GM12878 (cell line): ENCODE measurements at regions not wholly inside any gene's neighbourhood (a gene's known extent, or its start where the extent isn't known, plus 50 kb on each side); places are given as distances from the start of the nearest gene placed in this dataset.

ENCODE experiments used
- ATAC-seq: fragments of 200-7000 bp; cut with Tn5 transposase; 3 replicates; pipeline ENCODE4 v1.9.1; 2020; ENCODE audit warnings: mild to moderate bottlenecking, moderate library complexity
- BruUV-seq: library from RNA; stranded (reverse); fragments of 400-500 nt; replicated peaks from 2 replicates; lab custom pipeline; 2021; lab: Mats Ljungman, UMichigan
- CTCF ChIA-PET: fragments of 300-600 bp; sonication (Branson Sonifier 250); formaldehyde crosslinking; extraction: SDS; loops from one replicate; lab custom pipeline; 2021; ENCODE audit warnings: inconsistent platforms; lab: Yijun Ruan, JAX
- POLR2A ChIA-PET: fragments of 350-600 bp; formaldehyde crosslinking; extraction: SDS; loops from one replicate; lab custom pipeline; 2021; ENCODE audit warnings: inconsistent platforms; lab: Charles Lee
- RAD21 ChIA-PET: fragments of 300-600 bp; sonication (Branson Sonifier 250); formaldehyde crosslinking; loops from one replicate; lab custom pipeline; 2023; ENCODE audit warnings: antibody characterized with exemption; ENCODE audit not compliant: unreplicated experiment; lab: Charles Lee
- SMC1A ChIA-PET: fragments of 300-600 bp; sonication (Branson Sonifier 250); formaldehyde crosslinking; loops from one replicate; lab custom pipeline; 2023; ENCODE audit not compliant: unreplicated experiment, uncharacterized antibody; lab: Charles Lee
- DNase-seq: peaks from one replicate; pipeline ENCODE4 v3.0.0-alpha.2; 2011; ENCODE audit warnings: low read depth, low spot score
- FAIRE-seq: peaks from 3 replicates; lab custom pipeline; 2011; peaks lifted over from hg19 to GRCh38; lab: Jason Lieb, UNC
- H2AFZ ChIP-seq: 2 replicates; pipeline ENCODE4 v1.6.0; 2011; ENCODE audit warnings: low read depth, low read length, control low read depth; ENCODE audit not compliant: control insufficient read depth
- H3K27ac ChIP-seq: 2 replicates; pipeline ENCODE4 v1.5.1; 2011; ENCODE audit warnings: control low read depth; ENCODE audit not compliant: control insufficient read depth, insufficient read depth
- H3K27me3 ChIP-seq, 2 experiments: replicated peaks in 1 of 2; 2 replicates each; pipeline versions ENCODE4 v1.6.0 to v1.6.1; 2011; ENCODE audit warnings: low read length in 1 of 2; ENCODE audit not compliant: control insufficient read depth in 2 of 2, insufficient read depth in 2 of 2
- H3K36me3 ChIP-seq, 2 experiments: 2 replicates each; pipeline ENCODE4 v1.5.1; 2011; ENCODE audit warnings: low read length in 1 of 2; ENCODE audit not compliant: control insufficient read depth in 2 of 2, insufficient read depth in 2 of 2
- H3K4me1 ChIP-seq: 2 replicates; pipeline ENCODE4 v1.6.1; 2011; ENCODE audit warnings: mild to moderate bottlenecking, low read length, moderate library complexity, mixed read lengths; ENCODE audit not compliant: control insufficient read depth, insufficient read depth
- H3K4me2 ChIP-seq: 2 replicates; pipeline ENCODE4 v1.6.0; 2011; ENCODE audit warnings: control low read depth; ENCODE audit not compliant: control insufficient read depth, insufficient read depth
- H3K4me3 ChIP-seq: fragments of 200-600 bp; sonication (generic); 2 replicates; pipeline ENCODE4 v1.5.1; 2016
- H3K79me2 ChIP-seq: 2 replicates; pipeline ENCODE4 v1.6.0; 2011; ENCODE audit warnings: low read length; ENCODE audit not compliant: control insufficient read depth, insufficient read depth
- H3K9ac ChIP-seq: 2 replicates; pipeline ENCODE4 v1.8.0; 2011; ENCODE audit warnings: low read length, control low read depth, mixed read lengths; ENCODE audit not compliant: control insufficient read depth, insufficient read depth
- H3K9me3 ChIP-seq: replicated peaks from 3 replicates; pipeline ENCODE4 v1.5.1; 2011; ENCODE audit warnings: mild to moderate bottlenecking, low read length; ENCODE audit not compliant: control insufficient read depth, insufficient read depth
- H4K20me1 ChIP-seq: 2 replicates; pipeline ENCODE4 v1.6.0; 2011; ENCODE audit not compliant: control insufficient read depth, insufficient read depth
- BRCA1 ChIP-seq: IDR thresholded peaks from 2 replicates; pipeline ENCODE4 v1.6.1; 2011; ENCODE audit warnings: low read depth, low read length, improper control_type of control experiment
- CHD1 ChIP-seq: IDR thresholded peaks from 2 replicates; pipeline ENCODE4 v1.6.1; 2012; ENCODE audit warnings: low read depth, low read length, improper control_type of control experiment
- CREM ChIP-seq: IDR thresholded peaks from 2 replicates; pipeline ENCODE4 v1.6.1; 2014; ENCODE audit warnings: antibody characterized with exemption, low read depth
- MYC ChIP-seq: IDR thresholded peaks from 2 replicates; pipeline ENCODE4 v1.6.1; 2011; ENCODE audit warnings: mild to moderate bottlenecking, low read length, moderate library complexity, inconsistent platforms; ENCODE audit not compliant: insufficient read depth, insufficient replicate concordance, insufficient read length, severe bottlenecking
- NFYA ChIP-seq: IDR thresholded peaks from 2 replicates; pipeline ENCODE4 v1.6.1; 2011; ENCODE audit warnings: low read depth, mild to moderate bottlenecking, low read length, improper control_type of control experiment, borderline replicate concordance
- NR2C2 ChIP-seq: IDR thresholded peaks from 2 replicates; pipeline ENCODE4 v1.6.1; 2011; ENCODE audit warnings: borderline replicate concordance, low read depth; ENCODE audit not compliant: control insufficient read depth, insufficient read length
- POLR2A ChIP-seq: IDR thresholded peaks from 2 replicates; pipeline ENCODE4 v1.6.1; 2011; ENCODE audit warnings: low read depth, mild to moderate bottlenecking, low read length
- SRF ChIP-seq, 2 experiments: IDR thresholded peaks; 2 replicates each; pipeline ENCODE4 v1.6.1; 2011; ENCODE audit warnings: low read depth in 2 of 2, low read length in 2 of 2, mild to moderate bottlenecking in 1 of 2, moderate library complexity in 1 of 2
- TCF3 ChIP-seq: IDR thresholded peaks from 2 replicates; pipeline ENCODE4 v1.6.1; 2012; ENCODE audit warnings: low read depth, mild to moderate bottlenecking, low read length, borderline replicate concordance; ENCODE audit not compliant: insufficient read depth
- TCF7 ChIP-seq: IDR thresholded peaks from 2 replicates; pipeline ENCODE4 v1.6.1; 2014; ENCODE audit warnings: antibody characterized with exemption, borderline replicate concordance
- YY1 ChIP-seq: IDR thresholded peaks from 2 replicates; pipeline ENCODE4 v1.6.1; 2011; ENCODE audit warnings: low read depth, mild to moderate bottlenecking, low read length
- in situ Hi-C: fragments of 300-500 bp; cut with MboI; formaldehyde crosslinking; loops from 9 replicates; pipeline ENCODE4 v1.14.3; 2018; ENCODE audit warnings: mixed read lengths
- intact Hi-C: fragments of 100-400 bp; cut with micrococcal nuclease; formaldehyde crosslinking; loops from one replicate; pipeline ENCODE4 v1.14.2; 2022; ENCODE audit not compliant: unreplicated experiment
- TF ChIP-seq, protein P1 (sequence below): fragments of 450-650 bp; IDR thresholded peaks from 2 replicates; pipeline ENCODE4 v1.6.1; 2017; ENCODE audit warnings: low read depth, mild to moderate bottlenecking, moderate library complexity
- TF ChIP-seq, protein P2 (sequence below): fragments of 150-350 bp; IDR thresholded peaks from 2 replicates; pipeline ENCODE4 v1.6.1; 2016; ENCODE audit warnings: low read depth, low read length
- TF ChIP-seq, protein P3 (sequence below): fragments of 450-650 bp; IDR thresholded peaks from 2 replicates; pipeline ENCODE4 v1.6.1; 2017; ENCODE audit warnings: mild to moderate bottlenecking, low read depth, inconsistent platforms; ENCODE audit not compliant: poor library complexity, severe bottlenecking

DNA sequence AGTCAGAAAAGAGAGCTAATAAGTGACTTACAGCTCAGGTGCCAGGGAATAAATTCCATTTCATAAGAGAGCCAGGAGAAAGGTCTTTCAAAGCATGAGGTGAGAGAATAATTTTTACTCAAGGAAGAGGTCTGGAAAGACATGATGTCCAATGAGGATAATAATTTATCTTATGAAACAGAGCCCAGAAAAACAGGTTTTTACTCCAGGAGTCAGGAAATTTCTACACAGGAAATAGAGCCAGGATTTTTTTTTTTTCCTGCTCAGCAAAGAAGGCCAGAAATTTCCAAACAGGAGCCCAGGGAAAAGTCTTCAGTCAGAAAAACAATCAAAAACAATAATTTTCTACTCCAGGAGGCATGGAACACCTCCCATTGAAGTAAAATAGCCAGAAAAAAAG is 1185.7 kb upstream of the TSPY4 start:
- POLR2A ChIA-PET = no interaction called here

More for the DNA sequence above, 1185.7 kb upstream of the TSPY4 start:
- no peaks in the 10 kb centered on the region for H4K20me1 ChIP-seq
- intact Hi-C loops = no loop called here
- H3K9ac ChIP-seq = no peak overlapping the region
- in situ Hi-C loops = no loop called here
- DNase-seq (no peak), ATAC-seq (no peak), FAIRE-seq (no peak)
- ChIA-PET SMC1A (no interaction called here), CTCF (no interaction called here), RAD21 (no interaction called here)
- H3K27ac ChIP-seq = no peak overlapping the region
- no peak overlapping the region for H3K4me2 ChIP-seq
- H3K79me2 ChIP-seq = no peaks in the 10 kb centered on the region
- no peaks in the 10 kb centered on the region for H3K9me3 ChIP-seq
- no TSS peak for BruUV-seq
- TF ChIP-seq NFYA (no peak), SRF (IDR thresholded peaks at IDR 0.05; ENCODE audit: low read depth in 2 of 2, low read length in 2 of 2) (no peak), POLR2A (no peak), TCF7 (no peak), YY1 (no peak), TCF3 (no peak), MYC (no peak), BRCA1 (no peak), CREM (no peak), CHD1 (no peak), NR2C2 (no peak)
- TF ChIP-seq, protein P1, sequence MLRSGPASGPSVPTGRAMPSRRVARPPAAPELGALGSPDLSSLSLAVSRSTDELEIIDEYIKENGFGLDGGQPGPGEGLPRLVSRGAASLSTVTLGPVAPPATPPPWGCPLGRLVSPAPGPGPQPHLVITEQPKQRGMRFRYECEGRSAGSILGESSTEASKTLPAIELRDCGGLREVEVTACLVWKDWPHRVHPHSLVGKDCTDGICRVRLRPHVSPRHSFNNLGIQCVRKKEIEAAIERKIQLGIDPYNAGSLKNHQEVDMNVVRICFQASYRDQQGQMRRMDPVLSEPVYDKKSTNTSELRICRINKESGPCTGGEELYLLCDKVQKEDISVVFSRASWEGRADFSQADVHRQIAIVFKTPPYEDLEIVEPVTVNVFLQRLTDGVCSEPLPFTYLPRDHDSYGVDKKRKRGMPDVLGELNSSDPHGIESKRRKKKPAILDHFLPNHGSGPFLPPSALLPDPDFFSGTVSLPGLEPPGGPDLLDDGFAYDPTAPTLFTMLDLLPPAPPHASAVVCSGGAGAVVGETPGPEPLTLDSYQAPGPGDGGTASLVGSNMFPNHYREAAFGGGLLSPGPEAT = no peak
- TF ChIP-seq, protein P2, sequence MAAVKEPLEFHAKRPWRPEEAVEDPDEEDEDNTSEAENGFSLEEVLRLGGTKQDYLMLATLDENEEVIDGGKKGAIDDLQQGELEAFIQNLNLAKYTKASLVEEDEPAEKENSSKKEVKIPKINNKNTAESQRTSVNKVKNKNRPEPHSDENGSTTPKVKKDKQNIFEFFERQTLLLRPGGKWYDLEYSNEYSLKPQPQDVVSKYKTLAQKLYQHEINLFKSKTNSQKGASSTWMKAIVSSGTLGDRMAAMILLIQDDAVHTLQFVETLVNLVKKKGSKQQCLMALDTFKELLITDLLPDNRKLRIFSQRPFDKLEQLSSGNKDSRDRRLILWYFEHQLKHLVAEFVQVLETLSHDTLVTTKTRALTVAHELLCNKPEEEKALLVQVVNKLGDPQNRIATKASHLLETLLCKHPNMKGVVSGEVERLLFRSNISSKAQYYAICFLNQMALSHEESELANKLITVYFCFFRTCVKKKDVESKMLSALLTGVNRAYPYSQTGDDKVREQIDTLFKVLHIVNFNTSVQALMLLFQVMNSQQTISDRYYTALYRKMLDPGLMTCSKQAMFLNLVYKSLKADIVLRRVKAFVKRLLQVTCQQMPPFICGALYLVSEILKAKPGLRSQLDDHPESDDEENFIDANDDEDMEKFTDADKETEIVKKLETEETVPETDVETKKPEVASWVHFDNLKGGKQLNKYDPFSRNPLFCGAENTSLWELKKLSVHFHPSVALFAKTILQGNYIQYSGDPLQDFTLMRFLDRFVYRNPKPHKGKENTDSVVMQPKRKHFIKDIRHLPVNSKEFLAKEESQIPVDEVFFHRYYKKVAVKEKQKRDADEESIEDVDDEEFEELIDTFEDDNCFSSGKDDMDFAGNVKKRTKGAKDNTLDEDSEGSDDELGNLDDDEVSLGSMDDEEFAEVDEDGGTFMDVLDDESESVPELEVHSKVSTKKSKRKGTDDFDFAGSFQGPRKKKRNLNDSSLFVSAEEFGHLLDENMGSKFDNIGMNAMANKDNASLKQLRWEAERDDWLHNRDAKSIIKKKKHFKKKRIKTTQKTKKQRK = no peak
- TF ChIP-seq, protein P3, sequence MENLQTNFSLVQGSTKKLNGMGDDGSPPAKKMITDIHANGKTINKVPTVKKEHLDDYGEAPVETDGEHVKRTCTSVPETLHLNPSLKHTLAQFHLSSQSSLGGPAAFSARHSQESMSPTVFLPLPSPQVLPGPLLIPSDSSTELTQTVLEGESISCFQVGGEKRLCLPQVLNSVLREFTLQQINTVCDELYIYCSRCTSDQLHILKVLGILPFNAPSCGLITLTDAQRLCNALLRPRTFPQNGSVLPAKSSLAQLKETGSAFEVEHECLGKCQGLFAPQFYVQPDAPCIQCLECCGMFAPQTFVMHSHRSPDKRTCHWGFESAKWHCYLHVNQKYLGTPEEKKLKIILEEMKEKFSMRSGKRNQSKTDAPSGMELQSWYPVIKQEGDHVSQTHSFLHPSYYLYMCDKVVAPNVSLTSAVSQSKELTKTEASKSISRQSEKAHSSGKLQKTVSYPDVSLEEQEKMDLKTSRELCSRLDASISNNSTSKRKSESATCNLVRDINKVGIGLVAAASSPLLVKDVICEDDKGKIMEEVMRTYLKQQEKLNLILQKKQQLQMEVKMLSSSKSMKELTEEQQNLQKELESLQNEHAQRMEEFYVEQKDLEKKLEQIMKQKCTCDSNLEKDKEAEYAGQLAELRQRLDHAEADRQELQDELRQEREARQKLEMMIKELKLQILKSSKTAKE = no peak
- no peak overlapping the region for H2AFZ ChIP-seq
- no peaks in the 10 kb centered on the region for H3K36me3 ChIP-seq
- H3K4me3 ChIP-seq = no peak overlapping the region
- no peaks in the 10 kb centered on the region for H3K27me3 ChIP-seq
- H3K4me1 ChIP-seq = no peaks in the 10 kb centered on the region
